HG02588 (cell line): ENCODE measurements at regions not wholly inside any gene's neighbourhood (a gene's known extent, or its start where the extent isn't known, plus 50 kb on each side); places are given as distances from the start of the nearest gene placed in this dataset.

Experiments
- ATAC-seq: cut with Tn5 transposase; IDR thresholded peaks from one replicate; pipeline ENCODE4 v1.9.1; 2021; ENCODE audit warnings: mild to moderate bottlenecking, moderate library complexity; ENCODE audit not compliant: unreplicated experiment

GRCh38 chrX:4322916-4323315 lies 609.5 kb upstream of the PRKX start:
- no peak for ATAC-seq

- ATAC-seq: no peak
These were observed 607.0 kb upstream of the PRKX start for GRCh38 chrX:4320436-4320947.

- ATAC-seq: no peak
These were observed 602.4 kb upstream of the PRKX start for GRCh38 chrX:4315891-4316290.

DNA sequence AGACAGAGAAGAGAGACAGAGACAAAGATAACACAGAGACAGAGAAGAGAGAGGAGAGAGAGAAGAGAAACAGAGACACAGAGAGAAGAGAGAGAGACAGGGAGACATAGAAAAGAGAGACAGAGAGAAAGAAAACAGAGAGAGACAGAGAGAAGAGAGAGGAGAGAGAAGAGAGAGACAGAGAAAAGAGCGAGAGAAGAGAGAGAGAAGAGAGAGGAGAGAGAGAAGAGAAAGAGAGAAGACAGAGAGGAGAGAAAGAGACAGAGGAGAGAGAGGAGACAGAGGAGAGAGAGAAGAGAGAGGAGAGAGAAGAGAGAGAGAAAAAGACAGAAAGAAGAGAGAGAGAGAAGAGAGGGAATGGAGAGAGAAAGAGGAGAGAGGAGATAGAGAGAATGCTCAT lies 601.1 kb upstream of the PRKX start:
- no peak for ATAC-seq

- no peak for ATAC-seq
These were observed 563.7 kb upstream of the PRKX start for GRCh38 chrX:4277122-4277521.

- no peak for ATAC-seq
These were observed 555.2 kb upstream of the PRKX start for GRCh38 chrX:4268676-4269075.

GRCh38 chrX:4265036-4265435 lies 551.6 kb upstream of the PRKX start:
- no peak for ATAC-seq

DNA sequence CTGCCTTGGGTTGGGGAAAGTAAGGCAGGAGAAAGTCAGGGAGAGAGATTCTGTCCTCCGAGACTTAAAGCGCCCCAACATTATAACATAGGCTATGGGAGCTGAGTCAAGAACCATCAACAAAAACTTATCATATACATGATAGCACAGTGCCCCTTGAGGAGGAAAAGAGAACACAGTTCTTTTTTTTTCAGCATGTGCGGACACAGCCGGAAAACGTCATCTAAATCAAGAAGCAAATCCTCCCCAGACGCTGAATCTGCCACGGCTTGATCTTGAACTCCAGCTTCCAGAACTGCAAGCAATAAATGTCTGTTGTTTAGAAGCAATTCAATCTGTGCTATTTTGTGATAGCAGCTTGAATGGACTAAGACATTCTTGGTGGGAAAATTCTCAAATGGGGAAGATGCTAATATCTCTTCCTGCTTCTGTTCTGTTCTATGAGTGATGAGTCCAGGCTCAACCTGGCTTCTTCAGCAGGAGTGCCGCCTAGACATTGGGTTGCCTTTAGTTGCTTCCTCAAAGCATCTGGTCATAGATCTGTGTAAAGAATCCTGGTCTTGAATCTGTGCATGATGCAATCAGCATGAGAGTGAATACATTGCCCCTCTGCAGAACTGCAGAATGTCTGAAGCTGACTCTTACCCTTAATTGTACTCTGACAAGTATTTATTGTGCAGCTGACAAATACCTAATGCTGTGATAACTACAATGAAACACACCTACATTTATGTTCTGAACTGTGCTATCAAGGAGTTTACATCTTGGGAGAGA lies 549.8 kb upstream of the PRKX start:
- no peak for ATAC-seq

GRCh38 chrX:4253092-4253491 lies 539.6 kb upstream of the PRKX start:
- no peak for ATAC-seq

DNA sequence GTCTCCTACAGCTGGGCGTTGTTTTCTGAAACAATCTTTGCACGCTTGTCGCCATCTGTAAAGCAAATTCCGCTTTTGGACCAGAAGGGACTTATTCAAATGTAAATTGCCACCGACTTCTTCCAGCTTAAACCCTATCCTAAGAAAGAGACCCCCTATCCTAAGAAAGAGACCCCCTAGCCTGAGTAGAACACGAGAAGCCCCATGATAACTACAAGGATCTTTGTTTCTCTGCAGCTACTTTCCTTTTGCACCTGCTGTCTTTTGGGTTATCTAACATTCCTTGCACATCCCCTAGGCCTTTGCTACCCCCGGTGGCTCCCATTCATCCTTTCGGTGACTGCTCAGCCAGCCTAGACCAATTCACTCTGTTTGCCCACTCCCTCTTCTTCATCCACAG lies 536.0 kb upstream of the PRKX start:
- ATAC-seq: no peak

DNA sequence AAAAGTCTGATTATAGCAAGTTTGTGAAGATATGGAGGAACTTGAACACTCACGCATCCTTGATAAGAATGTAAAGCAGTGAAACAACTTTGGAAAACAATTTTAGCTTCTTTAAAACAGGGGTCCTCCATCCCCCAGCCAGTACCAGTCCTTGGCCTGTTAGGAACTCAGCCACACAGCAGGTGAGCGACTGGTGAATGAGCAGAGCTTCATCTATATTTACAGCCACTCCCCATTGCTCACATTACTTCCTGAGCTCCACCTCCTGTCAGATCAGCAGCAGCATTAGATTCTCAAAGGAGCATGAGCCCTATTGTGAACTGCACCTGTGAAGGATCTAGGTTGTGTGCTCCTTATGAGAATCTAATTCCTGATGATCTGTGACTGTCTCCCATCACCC lies 530.3 kb upstream of the PRKX start:
- ATAC-seq: no peak

DNA sequence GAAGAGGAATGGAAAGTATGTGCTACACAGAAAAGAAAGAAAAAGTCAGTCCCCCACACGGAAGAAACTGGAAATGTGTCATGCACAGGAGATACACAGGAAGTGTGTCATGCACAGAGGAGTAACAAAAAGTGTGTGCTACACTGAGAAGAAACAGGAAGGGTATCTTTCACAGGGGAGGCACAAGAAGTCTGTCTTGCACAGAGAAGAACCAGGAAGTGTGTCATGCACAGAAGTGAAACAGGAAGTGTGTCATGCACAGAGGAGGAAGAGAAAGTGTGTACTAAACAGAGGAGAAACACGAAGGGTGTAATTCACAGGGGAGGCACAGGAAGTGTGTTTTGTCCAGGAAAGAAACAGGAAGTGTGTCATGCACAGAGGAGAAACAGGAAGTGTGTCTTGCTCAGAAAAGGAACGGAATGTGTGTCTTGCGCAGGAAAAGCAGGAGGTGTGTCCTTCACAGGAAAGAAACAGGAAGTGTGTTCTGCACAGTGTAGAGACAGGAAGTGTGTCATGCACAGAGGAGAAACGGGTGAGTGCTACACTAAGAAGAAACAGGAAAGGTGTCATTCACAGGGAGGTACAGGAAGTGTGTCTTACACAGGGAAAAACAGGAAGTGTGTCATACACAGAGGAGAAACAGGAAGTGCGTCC lies 527.2 kb upstream of the PRKX start:
- no peak for ATAC-seq

- no peak for ATAC-seq
These were observed 526.4 kb upstream of the PRKX start for GRCh38 chrX:4239650-4240540.

DNA sequence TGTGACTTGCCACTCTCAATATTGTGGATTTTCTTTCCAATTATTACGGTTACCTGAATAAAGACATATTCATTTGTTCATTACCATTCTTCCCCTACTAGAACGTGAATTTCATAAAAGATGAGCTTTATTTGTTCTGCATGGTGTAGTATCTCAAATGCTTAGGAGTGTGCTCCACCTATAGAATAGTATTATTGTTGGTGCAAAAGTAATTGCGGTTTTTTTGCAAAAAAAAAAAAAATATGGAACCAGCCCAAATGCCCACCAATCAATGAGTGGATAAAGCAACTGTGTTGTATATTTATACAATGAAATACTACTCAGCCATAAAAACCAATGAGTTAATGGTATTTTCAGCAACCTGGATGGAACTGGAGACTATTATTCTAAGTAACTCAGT lies 525.5 kb upstream of the PRKX start:
- no peak for ATAC-seq

DNA sequence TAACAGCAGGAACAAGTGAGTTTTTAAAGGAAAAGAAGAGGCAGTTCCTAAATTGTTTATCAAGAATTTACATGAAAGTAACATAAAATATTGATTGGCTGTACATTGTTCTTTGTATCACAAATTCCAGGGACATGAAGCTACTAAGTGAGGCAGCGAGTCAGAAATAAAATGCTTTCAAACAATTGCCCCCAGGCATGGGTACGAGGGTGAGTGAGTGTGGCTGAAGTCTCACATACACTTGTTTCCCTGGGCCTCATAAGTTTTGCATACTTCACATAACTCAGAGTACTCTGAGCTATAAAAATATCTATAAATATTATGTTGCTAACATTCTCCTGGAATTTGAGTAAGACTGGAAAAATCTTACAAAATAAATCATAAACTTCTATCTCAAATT lies 511.6 kb upstream of the PRKX start:
- ATAC-seq: no peak

DNA sequence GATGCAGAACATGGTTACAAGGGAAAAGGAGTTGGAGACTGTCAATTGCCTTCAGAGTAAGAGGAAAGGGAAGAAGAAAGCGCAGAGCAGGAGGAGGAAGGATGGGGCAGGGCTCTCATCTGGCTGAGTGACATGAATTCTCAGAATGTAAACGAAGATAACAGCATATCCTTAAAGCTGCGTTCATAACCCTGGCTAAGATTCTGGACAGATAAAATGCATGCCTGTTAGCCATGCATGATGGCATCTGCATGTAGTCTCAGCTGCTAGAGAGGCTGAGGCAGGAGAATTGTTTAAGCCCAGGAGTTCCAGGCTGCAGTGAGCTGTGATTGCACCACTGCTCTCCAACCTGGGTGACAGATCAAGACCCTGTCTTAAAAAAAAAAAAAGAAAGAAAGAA lies 493.5 kb upstream of the PRKX start:
- ATAC-seq: no peak

DNA sequence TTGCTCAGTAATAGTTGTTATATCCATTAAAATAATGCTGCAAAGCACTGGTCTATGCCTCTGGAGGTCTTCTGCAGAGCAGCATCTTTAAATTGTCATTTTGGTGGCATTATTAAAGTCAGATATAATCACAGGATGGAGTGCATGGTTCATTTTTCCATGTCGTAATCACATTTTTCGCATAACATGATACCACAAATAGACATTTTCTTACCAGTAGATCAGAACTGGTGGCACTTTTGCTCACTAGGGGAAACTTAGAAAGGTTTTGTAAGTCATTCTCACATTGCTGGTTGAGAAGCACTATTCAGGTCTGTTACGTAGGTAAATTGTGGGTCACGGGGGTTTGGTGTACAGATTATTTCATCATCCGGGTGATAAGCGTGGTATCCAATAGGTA lies 484.5 kb upstream of the PRKX start:
- no peak for ATAC-seq

DNA sequence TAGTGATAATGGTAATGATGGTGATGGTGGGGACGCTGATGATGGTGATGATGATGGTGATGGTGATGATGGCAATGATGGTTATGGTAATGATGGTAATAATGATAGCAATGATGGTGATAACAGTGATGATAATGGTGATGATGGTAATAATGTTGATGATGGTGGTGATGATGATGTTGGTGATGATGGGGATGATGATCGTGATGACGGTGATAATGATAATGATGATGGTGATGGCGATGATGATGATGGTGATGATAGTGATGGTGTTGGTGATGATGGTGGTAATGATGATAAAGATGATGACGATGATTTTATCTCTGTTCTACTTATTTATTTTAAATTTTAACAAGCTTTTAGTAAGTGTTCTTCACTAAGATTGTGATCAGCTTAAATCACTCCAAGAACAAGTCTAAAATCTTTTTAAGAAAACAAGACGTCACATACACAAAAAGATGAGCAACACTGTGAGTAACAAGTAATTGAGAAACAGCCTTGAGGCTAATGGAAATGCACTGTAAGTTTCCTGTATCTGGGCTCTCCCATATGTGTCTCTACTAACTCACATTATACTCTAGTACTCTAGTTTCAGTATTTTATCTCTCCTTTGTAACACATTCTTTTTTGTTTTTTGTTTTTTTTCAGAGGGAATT lies 480.2 kb upstream of the PRKX start:
- ATAC-seq: no peak

DNA sequence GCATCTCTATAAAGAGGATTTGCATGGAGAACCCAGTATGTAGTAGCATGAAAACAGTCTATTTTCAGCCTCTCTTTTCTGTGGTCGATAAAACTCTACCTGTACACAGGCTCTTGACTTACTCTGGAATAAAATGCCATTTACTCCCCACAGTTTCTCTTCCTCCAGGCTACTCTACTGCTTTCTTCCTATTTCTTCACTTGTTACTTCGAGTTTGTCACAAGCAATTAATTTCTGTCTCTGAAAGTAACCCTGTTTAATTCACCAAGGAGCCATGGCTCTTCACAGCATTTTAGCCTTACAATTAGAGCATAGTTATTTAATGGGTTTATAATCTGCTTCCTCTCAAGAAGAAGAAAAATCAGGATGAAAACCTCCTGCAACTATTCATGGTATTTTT lies 472.9 kb upstream of the PRKX start:
- ATAC-seq: no peak

DNA sequence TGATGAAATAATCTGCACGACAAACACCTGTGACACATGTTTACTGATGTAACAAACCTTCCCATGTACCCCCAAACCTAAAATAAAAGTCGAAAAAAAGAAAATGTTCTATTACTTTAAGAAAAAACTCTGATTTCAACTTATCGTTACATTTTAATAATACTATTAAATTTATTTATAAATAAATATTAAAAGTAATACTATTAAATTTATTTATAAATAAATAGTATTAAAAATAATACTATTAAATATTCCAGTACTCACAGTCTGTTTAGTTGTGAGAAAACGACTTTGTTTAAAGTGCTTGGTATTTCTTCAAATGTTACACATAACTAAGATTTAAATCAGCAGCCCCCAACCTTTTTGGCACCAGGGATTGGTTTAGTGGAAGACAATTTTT lies 471.6 kb upstream of the PRKX start:
- ATAC-seq: no peak

DNA sequence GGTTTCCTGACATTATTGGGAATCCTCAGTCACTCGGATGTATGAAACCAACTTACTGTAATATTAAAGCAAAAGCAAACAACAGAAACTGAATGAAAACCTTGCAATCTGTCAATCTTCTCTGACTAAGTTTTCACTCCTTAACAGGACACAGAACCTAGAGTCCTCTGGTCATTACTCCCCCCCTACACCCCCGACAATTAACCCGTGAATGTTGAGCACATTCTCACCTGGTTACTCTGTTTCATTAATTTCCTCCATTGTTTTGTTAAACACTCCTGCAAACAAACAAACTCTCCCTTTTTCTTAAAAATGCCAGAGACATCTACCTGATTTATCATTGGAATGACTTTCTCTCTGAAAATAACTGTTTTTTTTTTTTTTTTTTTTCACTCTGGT lies 469.0 kb upstream of the PRKX start:
- ATAC-seq: no peak
